A673 (cell line): ENCODE measurements at regions not wholly inside any gene's neighbourhood (a gene's known extent, or its start where the extent isn't known, plus 50 kb on each side); places are given as distances from the start of the nearest gene placed in this dataset.

Experiments used
- BruUV-seq: library from RNA; stranded (reverse); fragments of 400-500 nt; replicated peaks from 2 replicates; lab custom pipeline; 2021; lab: Mats Ljungman, UMichigan
- CTCF ChIA-PET: fragments of 300-600 bp; sonication (Branson Sonifier 250); formaldehyde crosslinking; loops from one replicate; lab custom pipeline; 2022; ENCODE audit warnings: antibody characterized with exemption; lab: Charles Lee
- POLR2A ChIA-PET: fragments of 300-600 bp; sonication (Branson Sonifier 250); formaldehyde crosslinking; loops from one replicate; lab custom pipeline; 2022; ENCODE audit warnings: antibody characterized with exemption; ENCODE audit not compliant: low non-redundant PET; lab: Charles Lee
- DNase-seq: peaks from one replicate; pipeline ENCODE4 v3.0.0-alpha.2; 2015; ENCODE audit warnings: low spot score
- H3K27ac ChIP-seq: fragments of 200-600 bp; sonication (generic); 2 replicates; pipeline ENCODE4 v1.5.1; 2016; ENCODE audit warnings: mixed run types, low read depth, mild to moderate bottlenecking, mixed read lengths, antibody characterized with exemption, low read length; ENCODE audit not compliant: poor library complexity, severe bottlenecking
- H3K27me3 ChIP-seq: fragments of 200-600 bp; sonication (generic); replicated peaks from 2 replicates; pipeline ENCODE4 v1.6.1; 2017; ENCODE audit warnings: mixed run types, low read depth, mild to moderate bottlenecking, mixed read lengths, antibody characterized with exemption, low read length; ENCODE audit not compliant: insufficient read depth, poor library complexity
- H3K36me3 ChIP-seq: fragments of 200-600 bp; sonication (generic); 2 replicates; pipeline ENCODE4 v1.6.1; 2016; ENCODE audit warnings: mixed run types, mild to moderate bottlenecking, mixed read lengths, antibody characterized with exemption, low read length; ENCODE audit not compliant: insufficient read depth, poor library complexity, severe bottlenecking
- H3K4me1 ChIP-seq: fragments of 200-600 bp; sonication (generic); 2 replicates; pipeline ENCODE4 v1.6.1; 2017; ENCODE audit warnings: mixed run types, mild to moderate bottlenecking, mixed read lengths, antibody characterized with exemption, low read length; ENCODE audit not compliant: insufficient read depth, poor library complexity, severe bottlenecking
- H3K4me3 ChIP-seq: fragments of 200-600 bp; sonication (generic); 2 replicates; pipeline ENCODE4 v1.5.1; 2016; ENCODE audit warnings: low read depth, mixed run types, mild to moderate bottlenecking, mixed read lengths, low read length; ENCODE audit not compliant: poor library complexity, severe bottlenecking
- H3K9me3 ChIP-seq: fragments of 200-600 bp; sonication (generic); 2 replicates; pipeline ENCODE4 v1.6.1; 2016; ENCODE audit warnings: mixed run types, low read depth, mild to moderate bottlenecking, mixed read lengths, antibody characterized with exemption, low read length; ENCODE audit not compliant: poor library complexity, severe bottlenecking
- CTCF ChIP-seq: fragments of 300-800, 200-600 bp; sonication (generic); conservative IDR thresholded peaks from 2 replicates; pipeline ENCODE4 v1.5.1; 2017; ENCODE audit warnings: low read depth, mild to moderate bottlenecking, antibody characterized with exemption, low read length, moderate library complexity, mixed read lengths
- EZH2 ChIP-seq: fragments of 200-600 bp; sonication (generic); IDR thresholded peaks from 2 replicates; pipeline ENCODE4 v1.6.1; 2017; ENCODE audit warnings: borderline replicate concordance, low read depth, mild to moderate bottlenecking, mixed read lengths, antibody characterized with exemption, low read length; ENCODE audit not compliant: poor library complexity, severe bottlenecking
- intact Hi-C: fragments of 100-400 bp; cut with micrococcal nuclease; formaldehyde crosslinking; loops from one replicate; pipeline ENCODE4 v1.10.0; 2022; ENCODE audit not compliant: unreplicated experiment

- H3K4me1 ChIP-seq: peaks cover 4% of the 10 kb centered on the region
- no peak overlapping the region for H3K4me3 ChIP-seq
- H3K36me3 ChIP-seq: no peaks in the 10 kb centered on the region
- H3K27ac ChIP-seq: no peak overlapping the region
- DNase-seq: no peak
- ChIA-PET CTCF (no interaction called here), POLR2A (no interaction called here)
- no TSS peak for BruUV-seq
- no peaks in the 10 kb centered on the region for H3K27me3 ChIP-seq
- intact Hi-C loops: no loop called here
- H3K9me3 ChIP-seq: no peaks in the 10 kb centered on the region
- TF ChIP-seq EZH2 (no peak), CTCF (no peak)
These were observed 107.4 kb upstream of the ZBTB40 start for GRCh38 chr1:22344329-22344630.

- Histone ChIP-seq H3K9me3 (no peaks in the 10 kb centered on the region), H3K27me3 (no peaks in the 10 kb centered on the region), H3K27ac (no peak overlapping the region), H3K4me3 (no peak overlapping the region), H3K36me3 (no peaks in the 10 kb centered on the region), H3K4me1 (peaks cover 9% of the 10 kb centered on the region)
- BruUV-seq: no TSS peak
- ChIA-PET CTCF (no interaction called here), POLR2A (no interaction called here)
- intact Hi-C loops: no loop called here
- TF ChIP-seq EZH2 (no peak), CTCF (no peak)
- DNase-seq: no peak
These were observed 106.6 kb upstream of the ZBTB40 start for GRCh38 chr1:22344851-22345560.

GRCh38 chr1:22347854-22348760 lies 103.5 kb upstream of the ZBTB40 start:
- CTCF ChIA-PET: no interaction called here
- intact Hi-C loops: no loop called here
- no peaks in the 10 kb centered on the region for H3K36me3 ChIP-seq
- H3K27me3 ChIP-seq: no peaks in the 10 kb centered on the region
- no peaks in the 10 kb centered on the region for H3K9me3 ChIP-seq
- no TSS peak for BruUV-seq
- TF ChIP-seq EZH2 (no peak), CTCF (no peak)
- no peak overlapping the region for H3K27ac ChIP-seq
- H3K4me1 ChIP-seq: peaks cover 14% of the 10 kb centered on the region
- H3K4me3 ChIP-seq: no peak overlapping the region
- DNase-seq: no peak
- POLR2A ChIA-PET: no interaction called here
